GM21737 (cell line): ENCODE measurements at regions not wholly inside any gene's neighbourhood (a gene's known extent, or its start where the extent isn't known, plus 50 kb on each side); places are given as distances from the start of the nearest gene placed in this dataset.

ENCODE experiments used
- ATAC-seq: cut with Tn5 transposase; IDR thresholded peaks from one replicate; pipeline ENCODE4 v1.9.1; 2021; ENCODE audit warnings: mild to moderate bottlenecking, moderate library complexity; ENCODE audit not compliant: unreplicated experiment

GRCh38 chr2:11988691-11989353 is 242.4 kb downstream of the LPIN1 start:
- no peak for ATAC-seq

- ATAC-seq: no peak
These were observed 242.9 kb downstream of the LPIN1 start for GRCh38 chr2:11989354-11989703.

GRCh38 chr2:11990576-11990975 is 244.1 kb downstream of the LPIN1 start:
- ATAC-seq: no peak

GRCh38 chr2:11993749-11994148 is 247.3 kb downstream of the LPIN1 start:
- ATAC-seq: no peak

- no peak for ATAC-seq
These were observed 249.0 kb downstream of the LPIN1 start for GRCh38 chr2:11995456-11995855.

- no peak for ATAC-seq
These were observed 250.2 kb downstream of the LPIN1 start for GRCh38 chr2:11996618-11997017.

GRCh38 chr2:11997142-11997541 is 250.7 kb downstream of the LPIN1 start:
- no peak for ATAC-seq

- no peak for ATAC-seq
These were observed 251.8 kb downstream of the LPIN1 start for GRCh38 chr2:11998218-11998617.

GRCh38 chr2:11998626-11999378 is 252.4 kb downstream of the LPIN1 start:
- no peak for ATAC-seq

GRCh38 chr2:12001621-12002020 is 255.2 kb downstream of the LPIN1 start:
- no peak for ATAC-seq

- no peak for ATAC-seq
These were observed 255.8 kb downstream of the LPIN1 start for GRCh38 chr2:12002215-12002614.

- no peak for ATAC-seq
These were observed 258.3 kb downstream of the LPIN1 start for GRCh38 chr2:12004713-12005112.

GRCh38 chr2:12005886-12006681 is 259.7 kb downstream of the LPIN1 start:
- ATAC-seq: peak; percentile 66

- ATAC-seq: no peak
These were observed 260.4 kb downstream of the LPIN1 start for GRCh38 chr2:12006850-12007249.

GRCh38 chr2:12007282-12007681 is 260.9 kb downstream of the LPIN1 start:
- ATAC-seq: no peak

GRCh38 chr2:12008425-12009061 is 262.1 kb downstream of the LPIN1 start:
- peak; percentile 68 for ATAC-seq

- ATAC-seq: no peak
These were observed 263.0 kb downstream of the LPIN1 start for GRCh38 chr2:12009323-12009905.

GRCh38 chr2:12010059-12010458 is 263.6 kb downstream of the LPIN1 start:
- ATAC-seq: no peak

- no peak for ATAC-seq
These were observed 264.3 kb downstream of the LPIN1 start for GRCh38 chr2:12010779-12011178.

- no peak for ATAC-seq
These were observed 267.9 kb downstream of the LPIN1 start for GRCh38 chr2:12014088-12014960.
